HUES64 (cell line): ENCODE measurements at regions not wholly inside any gene's neighbourhood (a gene's known extent, or its start where the extent isn't known, plus 50 kb on each side); places are given as distances from the start of the nearest gene placed in this dataset.
"Not testable (repeated sequence)": the region's sequence is repeated elsewhere in the genome, so short reads cannot be mapped to it uniquely, and the experiment has no call there.

ENCODE experiments used
- H3K27ac ChIP-seq: 2 replicates; pipeline ENCODE4 v1.7.0; 2013; ENCODE audit warnings: low read depth, low read length, inconsistent platforms
- H3K27me3 ChIP-seq: 2 replicates; pipeline ENCODE4 v1.6.1; 2013; ENCODE audit warnings: mild to moderate bottlenecking, low read length; ENCODE audit not compliant: insufficient read depth
- H3K36me3 ChIP-seq: 2 replicates; pipeline ENCODE4 v1.6.1; 2013; ENCODE audit warnings: mild to moderate bottlenecking, low read length; ENCODE audit not compliant: insufficient read depth
- H3K4me1 ChIP-seq: 2 replicates; pipeline ENCODE4 v1.6.1; 2013; ENCODE audit warnings: mild to moderate bottlenecking, low read length, moderate library complexity; ENCODE audit not compliant: insufficient read depth
- H3K4me3 ChIP-seq: 2 replicates; pipeline ENCODE4 v1.5.1; 2013; ENCODE audit warnings: mild to moderate bottlenecking, low read length, moderate library complexity
- H3K9ac ChIP-seq: 2 replicates; pipeline ENCODE4 v1.6.1; 2013; ENCODE audit warnings: mild to moderate bottlenecking, low read depth, low read length
- H3K9me3 ChIP-seq: 2 replicates; pipeline ENCODE4 v1.6.1; 2013; ENCODE audit warnings: low read depth, low read length; ENCODE audit not compliant: insufficient read depth
- WGBS: fragments of 150-250, 120-280 bp; methylation state at CpG from one replicate; pipeline ENCODE4 v1.1.7; 2013; ENCODE audit warnings: missing lambda C conversion rate; 5-methylcytosine and 5-hydroxymethylcytosine counted together

GRCh38 chr2:225764346-225764745 lies 364.8 kb downstream of the NYAP2 start:
- H3K9ac ChIP-seq, result no peak overlapping the region
- no peaks in the 10 kb centered on the region for H3K9me3 ChIP-seq
- H3K4me3 ChIP-seq, result no peak overlapping the region
- H3K36me3 ChIP-seq, result no peaks in the 10 kb centered on the region
- no peaks in the 10 kb centered on the region for H3K4me1 ChIP-seq
- no peak overlapping the region for H3K27ac ChIP-seq
- no peaks in the 10 kb centered on the region for H3K27me3 ChIP-seq
- 97% methylated on average over 5 of the region's 5 CpGs for WGBS

- no peaks in the 10 kb centered on the region for H3K27me3 ChIP-seq
Observed at GRCh38 chr2:225763711-225764110, 364.2 kb downstream of the NYAP2 start.

GRCh38 chr2:225761396-225761795 lies 361.9 kb downstream of the NYAP2 start:
- no peaks in the 10 kb centered on the region for H3K9me3 ChIP-seq
- WGBS, result 94% methylated on average over 2 of the region's 2 CpGs
- H3K9ac ChIP-seq, result no peak overlapping the region
- no peaks in the 10 kb centered on the region for H3K27me3 ChIP-seq
- no peaks in the 10 kb centered on the region for H3K36me3 ChIP-seq
- H3K27ac ChIP-seq, result no peak overlapping the region
- no peak overlapping the region for H3K4me3 ChIP-seq
- no peaks in the 10 kb centered on the region for H3K4me1 ChIP-seq

More at GRCh38 chr2:225763711-225764110, 364.2 kb downstream of the NYAP2 start:
- H3K4me3 ChIP-seq, result no peak overlapping the region
- H3K9ac ChIP-seq, result no peak overlapping the region
- no peaks in the 10 kb centered on the region for H3K9me3 ChIP-seq
- H3K27ac ChIP-seq, result no peak overlapping the region
- WGBS, result 100% methylated on average over 2 of the region's 2 CpGs
- no peaks in the 10 kb centered on the region for H3K4me1 ChIP-seq
- H3K36me3 ChIP-seq, result no peaks in the 10 kb centered on the region

GRCh38 chr2:225757248-225757647 lies 357.7 kb downstream of the NYAP2 start:
- Histone ChIP-seq H3K27ac (no peak overlapping the region), H3K4me1 (no peaks in the 10 kb centered on the region), H3K4me3 (no peak overlapping the region), H3K36me3 (no peaks in the 10 kb centered on the region), H3K9ac (no peak overlapping the region), H3K27me3 (no peaks in the 10 kb centered on the region), H3K9me3 (no peaks in the 10 kb centered on the region)
- WGBS, result 93% methylated on average over 1 of the region's 1 CpG

GRCh38 chr2:225756198-225756597 lies 356.7 kb downstream of the NYAP2 start:
- Histone ChIP-seq H3K9me3 (no peaks in the 10 kb centered on the region), H3K4me3 (no peak overlapping the region), H3K4me1 (no peaks in the 10 kb centered on the region), H3K36me3 (no peaks in the 10 kb centered on the region), H3K27me3 (no peaks in the 10 kb centered on the region), H3K9ac (no peak overlapping the region), H3K27ac (no peak overlapping the region)
- WGBS, result 80% methylated on average over 3 of the region's 4 CpGs

DNA sequence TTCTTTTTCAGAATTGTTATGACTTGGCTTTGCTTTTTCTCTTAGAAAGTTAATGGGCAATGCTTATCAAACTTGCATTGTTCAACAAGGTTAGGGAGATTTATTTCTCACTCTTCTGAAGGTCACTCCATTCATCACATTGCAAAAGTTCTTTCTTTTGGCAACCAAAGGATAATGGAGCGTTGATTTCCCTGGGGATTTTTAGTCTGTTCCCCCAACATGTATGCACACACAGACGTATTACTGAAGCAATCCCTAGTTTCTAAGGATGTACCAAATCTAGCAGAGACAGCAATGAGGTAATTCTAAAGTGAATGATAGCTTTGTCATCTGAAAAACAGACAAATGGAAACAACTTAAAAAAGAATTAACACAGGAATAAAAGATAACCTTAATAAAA lies 349.1 kb downstream of the NYAP2 start:
- H3K27me3 ChIP-seq, result no peaks in the 10 kb centered on the region
- no peak overlapping the region for H3K27ac ChIP-seq
- H3K4me3 ChIP-seq, result no peak overlapping the region
- 98% methylated on average over 2 of the region's 2 CpGs for whole genome bisulfite sequencing
- no peaks in the 10 kb centered on the region for H3K36me3 ChIP-seq
- H3K4me1 ChIP-seq, result no peaks in the 10 kb centered on the region
- no peak overlapping the region for H3K9ac ChIP-seq
- H3K9me3 ChIP-seq, result no peaks in the 10 kb centered on the region

DNA sequence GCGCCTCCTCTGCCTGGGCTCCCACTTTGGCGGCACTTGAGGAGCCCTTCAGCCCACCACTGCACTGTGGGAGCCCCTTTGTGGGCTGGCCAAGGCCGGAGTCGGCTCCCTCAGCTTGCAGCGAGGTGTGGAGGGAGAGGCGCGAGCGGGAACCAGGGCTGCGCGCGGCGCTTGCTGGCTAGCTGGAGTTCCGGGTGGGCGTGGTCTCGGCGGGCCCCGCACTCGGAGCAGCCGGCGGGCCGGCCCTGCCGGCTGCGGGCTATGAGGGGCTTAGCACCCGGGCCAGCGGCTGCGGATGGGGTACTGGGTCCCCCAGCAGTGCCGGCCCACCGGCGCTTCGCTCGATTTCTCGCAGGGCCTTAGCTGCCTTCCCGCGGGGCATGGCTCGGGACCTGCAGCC lies 344.5 kb downstream of the NYAP2 start:
- 97% methylated on average over 35 of the region's 35 CpGs for WGBS
- not testable (repeated sequence) for H3K27me3 ChIP-seq

GRCh38 chr2:225742487-225742886 lies 343.0 kb downstream of the NYAP2 start:
- Histone ChIP-seq H3K4me1 (no peaks in the 10 kb centered on the region), H3K27me3 (peaks cover 6% of the 10 kb centered on the region; the same call in 1 of the 2 replicates), H3K27ac (no peak overlapping the region), H3K36me3 (no peaks in the 10 kb centered on the region), H3K9ac (no peak overlapping the region), H3K4me3 (no peak overlapping the region), H3K9me3 (no peaks in the 10 kb centered on the region)
- 93% methylated on average over 2 of the region's 2 CpGs for WGBS

More for the DNA sequence above, 344.5 kb downstream of the NYAP2 start:
- H3K4me3 ChIP-seq, H3K27ac ChIP-seq, H3K4me1 ChIP-seq, H3K9me3 ChIP-seq, H3K9ac ChIP-seq, H3K36me3 ChIP-seq: not testable (repeated sequence)

DNA sequence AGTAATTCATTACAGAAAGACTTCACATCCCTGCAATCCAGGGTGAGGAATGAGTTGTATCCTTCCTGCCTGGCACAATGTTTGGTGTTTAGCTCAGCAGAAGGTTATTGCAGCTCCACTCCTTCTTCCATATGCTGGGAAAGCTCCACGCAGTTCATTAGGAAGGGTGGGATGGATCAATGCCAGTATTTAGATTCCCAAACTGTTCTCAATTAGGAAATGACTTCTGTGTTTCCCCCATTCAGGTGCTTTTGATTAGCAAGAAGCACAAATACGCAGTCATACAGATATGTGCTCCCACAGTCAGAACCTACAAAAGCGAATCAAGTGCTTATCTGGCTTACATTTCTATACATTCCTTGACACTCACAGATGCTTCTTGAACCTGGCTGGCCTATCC lies 340.6 kb downstream of the NYAP2 start:
- H3K27ac ChIP-seq, result no peak overlapping the region
- 98% methylated on average over 3 of the region's 3 CpGs for WGBS
- H3K9ac ChIP-seq, result no peak overlapping the region
- H3K36me3 ChIP-seq, result no peaks in the 10 kb centered on the region
- H3K27me3 ChIP-seq, result peaks cover 14% of the 10 kb centered on the region; the same call in 1 of the 2 replicates
- no peaks in the 10 kb centered on the region for H3K9me3 ChIP-seq
- H3K4me3 ChIP-seq, result no peak overlapping the region
- H3K4me1 ChIP-seq, result no peaks in the 10 kb centered on the region

DNA sequence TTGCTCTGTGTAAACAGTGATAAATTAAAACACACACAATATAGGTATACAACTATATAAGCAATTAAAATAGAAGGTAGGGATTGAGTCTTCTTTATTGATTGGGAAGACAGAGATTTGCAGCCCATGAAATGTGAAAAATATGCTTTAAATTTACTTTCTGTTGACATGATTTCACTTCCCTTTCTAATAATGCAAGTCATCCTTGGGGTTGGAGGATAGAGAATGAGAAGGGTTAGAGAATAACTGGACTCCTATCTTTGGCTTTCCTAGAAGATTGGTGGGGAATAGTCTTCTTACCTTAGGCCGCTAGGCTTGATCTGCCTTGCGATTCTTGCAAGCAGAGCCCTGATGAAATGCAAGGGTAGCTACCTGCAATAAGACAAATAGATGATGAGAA lies 339.8 kb downstream of the NYAP2 start:
- Histone ChIP-seq H3K9me3 (no peaks in the 10 kb centered on the region), H3K4me3 (no peak overlapping the region), H3K36me3 (no peaks in the 10 kb centered on the region), H3K27ac (no peak overlapping the region), H3K9ac (no peak overlapping the region), H3K4me1 (no peaks in the 10 kb centered on the region), H3K27me3 (peaks cover 14% of the 10 kb centered on the region; the same call in 1 of the 2 replicates)
- 94% methylated on average over 2 of the region's 2 CpGs for WGBS

DNA sequence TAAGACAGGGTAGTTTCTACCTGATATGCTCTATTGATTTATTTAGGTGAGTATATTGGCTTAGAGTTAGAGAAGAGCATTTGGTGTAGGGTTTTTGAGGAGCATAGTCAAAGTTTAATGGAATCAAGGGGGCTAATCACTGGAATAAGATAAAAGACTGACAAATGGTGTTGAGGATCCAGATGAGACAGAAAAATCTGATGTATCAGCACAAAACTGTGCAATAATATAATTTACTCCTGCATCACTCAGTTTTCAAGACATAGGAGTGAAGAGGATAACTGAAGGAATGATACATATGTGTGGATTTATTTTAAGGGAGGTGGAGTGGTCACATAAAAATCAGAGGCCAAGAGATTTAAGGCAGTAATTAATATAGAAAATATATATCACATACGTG lies 339.2 kb downstream of the NYAP2 start:
- H3K9ac ChIP-seq, result no peak overlapping the region
- no peak overlapping the region for H3K27ac ChIP-seq
- WGBS, result no CpG with 5 or more reads among the region's 1 CpG
- H3K4me3 ChIP-seq, result no peak overlapping the region
- peaks cover 14% of the 10 kb centered on the region; the same call in 1 of the 2 replicates for H3K27me3 ChIP-seq
- H3K36me3 ChIP-seq, result no peaks in the 10 kb centered on the region
- no peaks in the 10 kb centered on the region for H3K9me3 ChIP-seq
- no peaks in the 10 kb centered on the region for H3K4me1 ChIP-seq

- no CpG with 5 or more reads among the region's 1 CpG for WGBS
- H3K9me3 ChIP-seq, result no peaks in the 10 kb centered on the region
- H3K36me3 ChIP-seq, result no peaks in the 10 kb centered on the region
- peaks cover 14% of the 10 kb centered on the region; the same call in 1 of the 2 replicates for H3K27me3 ChIP-seq
- no peak overlapping the region for H3K9ac ChIP-seq
- no peaks in the 10 kb centered on the region for H3K4me1 ChIP-seq
- H3K4me3 ChIP-seq, result no peak overlapping the region
- H3K27ac ChIP-seq, result no peak overlapping the region
Observed at GRCh38 chr2:225737556-225737955, 338.0 kb downstream of the NYAP2 start.
